SK-N-SH (cell line): ENCODE measurements at regions not wholly inside any gene's neighbourhood (a gene's known extent, or its start where the extent isn't known, plus 50 kb on each side); places are given as distances from the start of the nearest gene placed in this dataset.

ENCODE experiments used
- CTCF ChIA-PET: fragments of 300-600, 350-600 bp; formaldehyde crosslinking; extraction: SDS; loops from one replicate; lab custom pipeline; 2021; lab: Yijun Ruan, JAX
- POLR2A ChIA-PET: fragments of 350-600 bp; sonication (Branson Sonifier 250); formaldehyde crosslinking; extraction: SDS; loops from one replicate; lab custom pipeline; 2020; ENCODE audit warnings: antibody characterized with exemption, inconsistent platforms; lab: Yijun Ruan, JAX
- DNase-seq: peaks from one replicate; pipeline ENCODE4 v3.0.0; 2012
- H2AFZ ChIP-seq: fragments of 200-600 bp; sonication (generic); 2 replicates; pipeline ENCODE4 v1.8.1; 2016; ENCODE audit warnings: antibody characterized with exemption, mild to moderate bottlenecking, low read depth
- H3F3A ChIP-seq: fragments of 200-600 bp; sonication (generic); replicated peaks from 2 replicates; pipeline ENCODE3; 2016; ENCODE audit warnings: antibody characterized with exemption, mild to moderate bottlenecking; ENCODE audit not compliant: insufficient read depth
- H3K27ac ChIP-seq, 2 experiments: fragments of 200-500 bp in 1 of 2; fragments of 200-600 bp in 1 of 2; sonication (Bioruptor generic) in 1 of 2; sonication (generic), shearing (Covaris generic) in 1 of 2; 2 replicates each; pipeline versions ENCODE4 v1.5.1 to v1.6.1; 2014 to 2016; ENCODE audit warnings: low read depth in 2 of 2, inconsistent platforms in 1 of 2, low read length in 1 of 2, mild to moderate bottlenecking in 1 of 2, mixed read lengths in 1 of 2
- H3K27me3 ChIP-seq: fragments of 200-600 bp; sonication (generic), shearing (Covaris generic); 2 replicates; pipeline ENCODE4 v1.6.1; 2016; ENCODE audit warnings: mixed run types; ENCODE audit not compliant: insufficient read depth
- H3K36me3 ChIP-seq, 2 experiments: fragments of 200-500 bp in 1 of 2; fragments of 200-600 bp in 1 of 2; sonication (Bioruptor generic) in 1 of 2; sonication (generic) in 1 of 2; replicated peaks in 1 of 2; 2 replicates each; pipeline versions ENCODE3 to v1.5.1; 2014 to 2016; ENCODE audit warnings: low read length in 1 of 2, mild to moderate bottlenecking in 1 of 2; ENCODE audit not compliant: insufficient read depth in 2 of 2, control insufficient read depth in 1 of 2
- H3K4me1 ChIP-seq, 2 experiments: fragments of 200-500 bp in 1 of 2; fragments of 200-600 bp in 1 of 2; sonication (Bioruptor generic) in 1 of 2; sonication (generic), shearing (Covaris generic) in 1 of 2; 2 replicates each; pipeline versions ENCODE4 v1.5.1 to v1.6.1; 2014 to 2016; ENCODE audit warnings: low read depth in 1 of 2, low read length in 1 of 2, mixed run types in 1 of 2; ENCODE audit not compliant: insufficient read depth in 2 of 2, control insufficient read depth in 1 of 2
- H3K4me2 ChIP-seq: fragments of 200-600 bp; sonication (generic), shearing (Covaris generic); 2 replicates; pipeline ENCODE4 v1.6.1; 2017; ENCODE audit warnings: mixed run types
- H3K4me3 ChIP-seq, 2 experiments: fragments of 200-500 bp in 1 of 2; fragments of 200-600 bp in 1 of 2; sonication (Bioruptor generic) in 1 of 2; sonication (generic), shearing (Covaris generic) in 1 of 2; 2 replicates each; pipeline versions ENCODE4 v1.5.1 to v1.8.1; 2014 to 2016; ENCODE audit warnings: low read depth in 2 of 2, inconsistent platforms in 1 of 2, low read length in 1 of 2, mild to moderate bottlenecking in 1 of 2, mixed read lengths in 1 of 2, moderate library complexity in 1 of 2
- H3K79me2 ChIP-seq: fragments of 200-600 bp; sonication (generic); 2 replicates; pipeline ENCODE4 v1.8.1; 2017; ENCODE audit warnings: mild to moderate bottlenecking; ENCODE audit not compliant: insufficient read depth
- H3K9ac ChIP-seq: fragments of 200-600 bp; sonication (generic); 2 replicates; pipeline ENCODE4 v1.6.1; 2017; ENCODE audit warnings: mixed run types
- H3K9me2 ChIP-seq: fragments of 200-600 bp; sonication (generic); 2 replicates; pipeline ENCODE4 v1.6.1; 2017; ENCODE audit warnings: mixed run types
- H3K9me3 ChIP-seq: fragments of 200-600 bp; sonication (generic); 2 replicates; pipeline ENCODE4 v1.6.1; 2017; ENCODE audit warnings: mixed run types, mild to moderate bottlenecking, moderate library complexity
- H4K20me1 ChIP-seq: fragments of 200-600 bp; sonication (generic); 2 replicates; pipeline ENCODE4 v1.6.1; 2017; ENCODE audit warnings: mild to moderate bottlenecking, mixed run types; ENCODE audit not compliant: insufficient read depth
- CTCF ChIP-seq: fragments of 200-600 bp; sonication (generic); IDR thresholded peaks from 2 replicates; pipeline ENCODE4 v1.6.1; 2017; ENCODE audit warnings: antibody characterized with exemption, mild to moderate bottlenecking, moderate library complexity
- FOXJ3 ChIP-seq: sonication (generic); formaldehyde crosslinking; IDR thresholded peaks from 2 replicates; pipeline ENCODE4 v1.5.1; 2020; ENCODE audit warnings: mild to moderate bottlenecking, missing genetic modification reagents
- FOXM1 ChIP-seq: IDR thresholded peaks from 2 replicates; pipeline ENCODE4 v1.4.0; 2012; ENCODE audit warnings: low read depth, mild to moderate bottlenecking
- GATA2 ChIP-seq: sonication (generic); formaldehyde crosslinking; IDR thresholded peaks from 2 replicates; pipeline ENCODE4 v1.5.0; 2020; ENCODE audit warnings: mild to moderate bottlenecking, missing genetic modification reagents
- IRF3 ChIP-seq: fragments of 150-350 bp; IDR thresholded peaks from 2 replicates; pipeline ENCODE4 v1.6.1; 2016; ENCODE audit warnings: mild to moderate bottlenecking, low read depth, low read length
- MAX ChIP-seq: IDR thresholded peaks from 2 replicates; pipeline ENCODE4 v1.4.0; 2012; ENCODE audit warnings: low read depth
- MEF2A ChIP-seq: IDR thresholded peaks from 2 replicates; pipeline ENCODE4 v1.4.0; 2012; ENCODE audit warnings: low read depth, borderline replicate concordance
- MXI1 ChIP-seq: IDR thresholded peaks from 2 replicates; pipeline ENCODE4 v1.6.1; 2012; ENCODE audit warnings: mild to moderate bottlenecking, low read depth, low read length, improper control_type of control experiment
- NFIC ChIP-seq: IDR thresholded peaks from 2 replicates; pipeline ENCODE4 v1.4.0; 2012; ENCODE audit warnings: borderline replicate concordance
- PBX3 ChIP-seq: IDR thresholded peaks from 2 replicates; pipeline ENCODE4; 2012
- POLR2AphosphoS5 ChIP-seq: IDR thresholded peaks from 2 replicates; pipeline ENCODE4 v1.6.1; 2012; ENCODE audit warnings: low read depth, low read length
- RAD21 ChIP-seq: IDR thresholded peaks from 2 replicates; pipeline ENCODE4 v1.6.1; 2012; ENCODE audit warnings: mild to moderate bottlenecking, low read length
- RCOR1 ChIP-seq: fragments of 150-350 bp; IDR thresholded peaks from 2 replicates; pipeline ENCODE4 v1.6.1; 2017; ENCODE audit warnings: antibody characterized with exemption, low read length
- REST ChIP-seq: IDR thresholded peaks from 2 replicates; pipeline ENCODE4 v1.6.1; 2012; ENCODE audit warnings: mild to moderate bottlenecking, low read depth, low read length, moderate library complexity
- RXRA ChIP-seq: IDR thresholded peaks from 2 replicates; pipeline ENCODE4 v1.4.0; 2012; ENCODE audit warnings: low read depth, mild to moderate bottlenecking, borderline replicate concordance
- SIN3A ChIP-seq: IDR thresholded peaks from 2 replicates; pipeline ENCODE4 v1.6.1; 2012; ENCODE audit warnings: low read depth, mild to moderate bottlenecking, low read length, moderate library complexity, borderline replicate concordance
- SMC3 ChIP-seq: IDR thresholded peaks from 2 replicates; pipeline ENCODE4 v1.6.1; 2012; ENCODE audit warnings: low read depth, low read length, improper control_type of control experiment
- TAF1 ChIP-seq: IDR thresholded peaks from 2 replicates; pipeline ENCODE4 v1.6.1; 2012; ENCODE audit warnings: low read depth, mild to moderate bottlenecking, low read length, moderate library complexity, borderline replicate concordance
- USF1 ChIP-seq: IDR thresholded peaks from 2 replicates; pipeline ENCODE4 v1.4.0; 2012; ENCODE audit warnings: low read depth, borderline replicate concordance
- USF2 ChIP-seq: fragments of 150-350 bp; IDR thresholded peaks from 2 replicates; pipeline ENCODE4 v1.6.1; 2017; ENCODE audit warnings: antibody characterized with exemption, low read length, low read depth, borderline replicate concordance
- YY1 ChIP-seq: IDR thresholded peaks from 2 replicates; pipeline ENCODE4 v1.4.0; 2012; ENCODE audit warnings: low read depth, mild to moderate bottlenecking
- ZBTB33 ChIP-seq: IDR thresholded peaks from 2 replicates; pipeline ENCODE4 v1.4.0; 2012; ENCODE audit warnings: low read depth, borderline replicate concordance
- WGBS: methylation state at CpG from one replicate; pipeline ENCODE4 v1.1.6; 2017; ENCODE audit warnings: low lambda C conversion rate; 5-methylcytosine and 5-hydroxymethylcytosine counted together

- Histone ChIP-seq H3K36me3 (no peaks in the 10 kb centered on the region), H3K9me2 (no peaks in the 10 kb centered on the region), H3K9me3 (no peaks in the 10 kb centered on the region), H3K4me2 (no peak overlapping the region), H3K27me3 (no peaks in the 10 kb centered on the region), H4K20me1 (no peaks in the 10 kb centered on the region), H3K4me1 (peaks cover 0 to 4% of the 10 kb centered on the region in 2 experiments; a peak in 2 of 4 replicates), H3K9ac (no peak overlapping the region), H3K27ac (no peak overlapping the region), H3F3A (peaks cover 24% of the 10 kb centered on the region), H3K4me3 (no peak overlapping the region), H3K79me2 (no peaks in the 10 kb centered on the region), H2AFZ (no peak overlapping the region)
- POLR2A ChIA-PET: no interaction called here
- DNase-seq: no peak
- WGBS: 16% methylated on average over 2 of the region's 2 CpGs
- CTCF ChIA-PET: no interaction called here
- TF ChIP-seq CTCF: no peak
- TF ChIP-seq FOXM1: no peak
- no peak for TF ChIP-seq REST
- no peak; the same call in 1 of the 2 replicates for TF ChIP-seq MAX
- TF ChIP-seq TAF1: no peak
- TF ChIP-seq RCOR1: no peak
- TF ChIP-seq ZBTB33: no peak
- TF ChIP-seq RXRA: peak; percentile 36; the same call in 1 of the 2 replicates
- TF ChIP-seq FOXJ3 (CRISPR knock-in tag): no peak
- TF ChIP-seq MEF2A: no peak
- no peak for TF ChIP-seq GATA2 (CRISPR knock-in tag)
- no peak for TF ChIP-seq SIN3A
- TF ChIP-seq RAD21: no peak
- no peak for TF ChIP-seq MXI1
- TF ChIP-seq PBX3: peak; percentile 56
- no peak for TF ChIP-seq SMC3
- no peak for TF ChIP-seq USF2
- TF ChIP-seq NFIC: peak; percentile 70
- no peak for TF ChIP-seq YY1
- TF ChIP-seq POLR2AphosphoS5: no peak
- no peak for TF ChIP-seq IRF3
- no peak for TF ChIP-seq USF1
These were observed 179.3 kb upstream of the RAG2 start for GRCh38 chr11:36777311-36777710.
